Daoy (cell line): ENCODE measurements at regions not wholly inside any gene's neighbourhood (a gene's known extent, or its start where the extent isn't known, plus 50 kb on each side); places are given as distances from the start of the nearest gene placed in this dataset.

Experiments
- DNase-seq: peaks from one replicate; pipeline ENCODE4 v3.0.0-alpha.2; 2015; ENCODE audit warnings: low read depth

GRCh38 chr13:105232439-105232838 lies 1303.0 kb downstream of the EFNB2 start:
- no peak for DNase-seq

GRCh38 chr13:105232006-105232405 lies 1303.5 kb downstream of the EFNB2 start:
- no peak for DNase-seq

GRCh38 chr13:105231579-105231978 lies 1303.9 kb downstream of the EFNB2 start:
- DNase-seq = no peak

- no peak for DNase-seq
Observed at GRCh38 chr13:105220881-105221280, 1314.6 kb downstream of the EFNB2 start.

GRCh38 chr13:105220063-105220462 lies 1315.4 kb downstream of the EFNB2 start:
- no peak for DNase-seq

GRCh38 chr13:105219651-105220050 lies 1315.8 kb downstream of the EFNB2 start:
- no peak for DNase-seq

GRCh38 chr13:105213512-105213911 lies 1322.0 kb downstream of the EFNB2 start:
- DNase-seq = no peak

- no peak for DNase-seq
Observed at GRCh38 chr13:105207572-105208293, 1327.7 kb downstream of the EFNB2 start.

GRCh38 chr13:105202354-105202753 lies 1333.1 kb downstream of the EFNB2 start:
- no peak for DNase-seq

- no peak for DNase-seq
Observed at GRCh38 chr13:105201351-105201750, 1334.1 kb downstream of the EFNB2 start.

- no peak for DNase-seq
Observed at GRCh38 chr13:105200181-105200580, 1335.3 kb downstream of the EFNB2 start.

- DNase-seq = peak; percentile 52
Observed at GRCh38 chr13:105196052-105196451, 1339.4 kb downstream of the EFNB2 start.

- DNase-seq = no peak
Observed at GRCh38 chr13:105193026-105193425, 1342.4 kb downstream of the EFNB2 start.

GRCh38 chr13:105184201-105184600 lies 1351.3 kb downstream of the EFNB2 start:
- no peak for DNase-seq

- DNase-seq = no peak
Observed at GRCh38 chr13:105177265-105177900, 1358.1 kb downstream of the EFNB2 start.

- DNase-seq = no peak
Observed at GRCh38 chr13:105170438-105170837, 1365.0 kb downstream of the EFNB2 start.

- DNase-seq = no peak
Observed at GRCh38 chr13:105168295-105168694, 1367.2 kb downstream of the EFNB2 start.

GRCh38 chr13:105167385-105167784 lies 1368.1 kb downstream of the EFNB2 start:
- DNase-seq = no peak

GRCh38 chr13:105165449-105166125 lies 1369.9 kb downstream of the EFNB2 start:
- no peak for DNase-seq

GRCh38 chr13:105159841-105160240 lies 1375.6 kb downstream of the EFNB2 start:
- no peak for DNase-seq

- DNase-seq = no peak
Observed at GRCh38 chr13:105153611-105154010, 1381.9 kb downstream of the EFNB2 start.

GRCh38 chr13:105151639-105152038 lies 1383.8 kb downstream of the EFNB2 start:
- no peak for DNase-seq

GRCh38 chr13:105147461-105147860 lies 1388.0 kb downstream of the EFNB2 start:
- no peak for DNase-seq
